Left kidney (tissue), 1 donor: ENCODE measurements at regions not wholly inside any gene's neighbourhood (a gene's known extent, or its start where the extent isn't known, plus 50 kb on each side); places are given as distances from the start of the nearest gene placed in this dataset.
"Not testable (repeated sequence)": the region's sequence is repeated elsewhere in the genome, so short reads cannot be mapped to it uniquely, and the experiment has no call there.

Experiments used
- DNase-seq: peaks from one replicate; pipeline ENCODE4 v3.0.0-alpha.2; 2013

DNA sequence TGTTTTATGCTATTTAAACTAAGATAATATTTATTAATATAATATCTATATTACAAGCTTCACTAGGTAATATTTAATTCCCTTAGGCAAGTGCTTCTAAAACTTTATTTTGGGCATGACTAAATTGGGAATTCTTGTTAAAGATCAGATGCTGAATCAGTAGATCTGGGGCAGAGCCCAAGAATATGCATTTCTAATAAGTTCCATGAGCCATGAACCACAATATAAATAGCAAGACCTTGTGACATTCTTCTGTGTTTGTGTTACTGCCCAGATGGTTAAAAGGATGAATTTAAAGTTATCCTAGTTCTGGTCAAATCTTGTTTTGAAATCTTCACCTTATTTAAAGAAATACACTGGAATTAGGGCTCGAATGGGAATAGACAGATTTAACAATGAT is 258.4 kb upstream of the CACNA2D1 start:
- no peak for DNase-seq

GRCh38 chr7:82700741-82701140 is 257.2 kb upstream of the CACNA2D1 start:
- no peak for DNase-seq

DNA sequence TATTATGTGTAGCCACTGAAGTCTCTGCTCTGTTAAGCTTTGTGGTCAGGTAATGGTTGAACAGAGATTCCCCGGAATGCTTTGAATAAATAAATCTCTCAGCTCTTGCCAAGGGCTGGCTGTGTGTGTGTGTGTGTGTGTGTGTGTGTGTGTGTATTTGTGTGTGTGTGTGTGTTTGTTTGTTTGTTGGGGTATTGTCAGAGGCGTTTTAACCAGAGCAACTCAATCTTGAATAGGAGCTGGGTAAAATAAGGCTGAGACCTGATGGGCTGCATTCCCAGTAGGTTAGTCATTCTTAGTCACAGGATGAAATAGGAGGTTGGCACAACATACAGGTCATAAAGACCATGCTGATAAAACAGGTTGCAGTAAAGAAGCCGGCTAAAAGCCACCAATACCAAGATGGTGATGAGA is 256.2 kb upstream of the CACNA2D1 start:
- no peak for DNase-seq

GRCh38 chr7:82697897-82698296 is 254.3 kb upstream of the CACNA2D1 start:
- DNase-seq = no peak

DNA sequence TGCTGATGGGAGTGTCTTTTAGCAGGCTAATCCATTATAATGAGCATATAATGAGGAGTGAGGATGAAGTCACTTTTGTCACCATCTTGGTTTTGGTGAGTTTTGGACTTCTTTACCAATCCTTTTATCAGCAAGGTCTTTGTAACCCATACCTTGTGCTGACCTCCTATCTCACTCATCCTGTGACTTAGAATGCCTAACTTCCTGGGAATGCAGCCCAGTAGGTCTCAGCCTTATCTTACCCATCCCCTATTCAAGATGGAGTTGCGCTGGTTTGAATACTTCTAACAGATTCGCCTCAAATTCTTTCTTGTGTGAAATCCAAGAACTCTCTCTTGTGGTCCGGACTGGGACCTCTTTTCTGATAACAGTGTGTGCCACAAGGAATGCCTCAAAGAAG is 253.1 kb upstream of the CACNA2D1 start:
- no peak for DNase-seq

DNA sequence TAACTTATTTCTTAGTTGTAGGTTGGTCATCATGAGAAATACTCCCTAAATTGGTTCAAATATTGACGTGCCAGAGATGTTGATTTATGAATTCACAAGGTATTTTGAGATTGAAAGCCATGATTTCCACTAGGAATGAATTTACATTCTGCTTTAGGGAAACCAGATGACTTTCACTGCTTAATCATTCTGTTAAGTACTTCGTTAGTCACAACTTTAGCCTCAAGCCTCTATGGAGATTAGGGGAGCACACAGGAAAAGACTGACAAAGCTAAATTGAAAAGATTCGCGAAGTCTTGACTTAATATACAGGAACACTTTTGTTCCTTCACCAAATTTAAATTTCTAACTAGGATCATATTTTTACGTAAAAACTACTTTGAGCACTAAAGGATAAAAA is 250.4 kb upstream of the CACNA2D1 start:
- DNase-seq = no peak

GRCh38 chr7:82690929-82691328 is 247.4 kb upstream of the CACNA2D1 start:
- DNase-seq = no peak

DNA sequence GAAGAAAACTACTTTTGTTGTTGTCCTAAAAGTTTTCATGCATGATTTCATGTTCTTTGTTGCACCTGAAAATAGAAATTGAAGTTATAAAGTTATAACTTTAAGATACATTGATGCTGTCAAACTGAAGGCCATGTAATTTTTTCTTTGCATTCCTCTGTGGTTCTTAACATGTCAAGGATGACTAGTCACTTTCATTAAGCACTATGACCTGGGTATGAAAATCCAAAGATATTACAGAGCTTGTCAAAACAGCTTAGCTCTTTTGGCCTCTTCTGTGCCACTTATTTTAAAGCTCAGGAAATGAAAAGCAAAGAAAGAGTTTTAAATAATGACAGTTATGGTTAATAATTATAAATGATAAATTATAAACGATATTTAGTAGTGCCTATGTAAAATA is 241.6 kb upstream of the CACNA2D1 start:
- DNase-seq = no peak

DNA sequence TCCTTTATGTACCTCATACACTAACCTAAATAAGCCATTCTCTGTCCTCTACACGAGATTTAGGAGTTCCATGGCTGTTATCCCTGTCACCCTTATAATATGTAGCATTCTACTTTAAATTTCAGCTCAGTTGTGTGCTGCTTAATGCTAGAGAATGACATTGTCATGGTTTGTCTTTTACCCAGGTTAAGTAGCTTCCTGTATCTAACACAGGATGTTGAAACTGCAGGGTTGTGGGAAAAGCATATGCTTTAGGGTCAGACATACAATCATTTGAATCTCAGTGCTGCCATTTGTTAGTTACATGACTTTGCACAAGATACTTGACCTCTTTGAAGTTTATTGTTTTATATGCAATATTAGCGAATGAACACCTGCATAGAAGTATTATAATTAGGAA is 235.1 kb upstream of the CACNA2D1 start:
- DNase-seq = no peak

GRCh38 chr7:82678259-82678658 is 234.7 kb upstream of the CACNA2D1 start:
- DNase-seq = no peak

DNA sequence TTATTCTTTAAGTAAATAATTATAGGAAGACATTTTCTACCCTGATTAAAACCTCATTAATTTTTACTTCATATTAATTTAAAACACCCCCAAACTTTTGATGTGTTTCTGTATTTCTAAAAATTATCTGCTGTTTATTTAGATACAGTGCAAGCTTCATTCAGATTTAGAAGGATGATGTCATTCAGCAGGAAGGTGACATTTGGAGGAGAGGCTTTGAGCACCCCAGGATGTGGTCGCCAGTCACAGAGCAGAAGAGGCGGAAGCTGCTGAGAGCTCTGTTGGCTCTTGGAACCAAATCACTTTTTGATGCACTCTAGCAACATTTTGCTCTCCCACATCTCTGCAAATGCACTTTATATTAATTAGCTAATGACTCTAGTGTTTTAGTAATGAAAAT is 233.9 kb upstream of the CACNA2D1 start:
- no peak for DNase-seq

DNA sequence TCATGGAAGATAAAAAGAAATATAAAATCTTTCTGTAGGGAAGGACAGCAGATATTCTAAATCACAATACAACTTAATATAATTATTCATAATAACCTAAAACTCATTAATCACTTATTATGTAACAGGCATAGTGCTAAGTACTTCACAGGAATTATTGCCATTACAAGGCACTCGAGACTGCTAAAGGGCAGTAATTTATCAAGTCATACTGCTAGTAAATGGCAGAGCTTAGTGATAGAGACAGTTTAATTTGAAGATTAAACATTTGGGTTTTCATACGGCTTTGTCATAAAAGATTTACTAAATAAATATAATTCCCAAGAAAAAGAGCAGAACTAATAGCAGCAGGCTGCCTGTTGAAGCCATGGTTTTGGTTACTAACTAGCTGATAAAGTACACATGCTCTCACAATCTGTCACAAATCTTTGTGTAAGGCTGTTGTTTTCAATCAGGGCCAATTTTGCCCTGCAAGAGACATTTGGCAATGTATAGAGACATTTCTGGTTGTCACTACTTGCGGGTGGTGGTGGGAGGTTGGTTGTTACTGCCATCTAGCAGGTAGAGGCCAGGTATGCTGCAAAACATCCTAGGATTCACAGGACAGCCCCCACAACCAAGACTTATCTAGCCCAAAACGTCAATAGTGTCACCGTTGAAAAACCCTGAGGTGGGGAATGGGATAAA is 233.3 kb upstream of the CACNA2D1 start:
- DNase-seq = no peak

GRCh38 chr7:82675396-82675795 is 231.8 kb upstream of the CACNA2D1 start:
- DNase-seq = no peak

DNA sequence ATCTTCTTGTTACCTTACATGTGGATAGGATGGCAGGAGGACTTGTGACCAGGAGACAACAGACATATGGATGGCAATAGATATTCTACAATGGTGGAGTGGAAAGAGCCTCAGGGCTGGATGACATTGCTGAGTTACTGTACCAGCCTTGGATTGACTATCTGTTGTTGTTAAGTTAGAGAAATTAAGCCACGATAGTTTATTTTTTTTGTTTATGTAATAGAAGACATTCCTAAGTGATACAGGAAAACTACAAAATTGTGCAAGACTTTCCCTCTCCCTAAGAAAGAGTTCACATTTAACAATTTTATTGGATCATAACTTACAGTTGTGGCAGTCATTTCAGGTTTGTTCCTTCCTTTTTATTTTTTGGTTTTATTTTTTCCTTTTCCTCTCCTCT is 230.7 kb upstream of the CACNA2D1 start:
- no peak for DNase-seq

- DNase-seq = no peak
These were observed 228.5 kb upstream of the CACNA2D1 start for GRCh38 chr7:82672078-82672477.

DNA sequence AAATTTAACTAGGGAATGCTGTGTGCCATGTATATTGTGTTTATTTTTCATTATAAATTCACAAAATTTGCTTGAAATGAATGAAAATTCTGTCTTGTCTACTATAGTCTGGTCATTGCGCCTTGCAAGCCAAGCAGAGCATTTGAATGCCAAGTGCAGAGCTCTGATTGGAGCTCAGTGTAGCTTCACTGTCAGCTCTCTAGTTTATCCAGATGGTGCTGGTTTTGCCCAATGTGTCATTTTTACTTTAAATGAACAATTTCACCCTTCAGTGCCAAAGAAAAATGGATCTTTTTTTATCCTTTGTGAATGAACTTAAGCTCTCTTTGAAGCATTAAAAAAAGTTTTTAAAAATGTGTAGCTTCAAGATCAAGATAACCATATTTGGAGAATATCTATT is 225.6 kb upstream of the CACNA2D1 start:
- no peak for DNase-seq

DNA sequence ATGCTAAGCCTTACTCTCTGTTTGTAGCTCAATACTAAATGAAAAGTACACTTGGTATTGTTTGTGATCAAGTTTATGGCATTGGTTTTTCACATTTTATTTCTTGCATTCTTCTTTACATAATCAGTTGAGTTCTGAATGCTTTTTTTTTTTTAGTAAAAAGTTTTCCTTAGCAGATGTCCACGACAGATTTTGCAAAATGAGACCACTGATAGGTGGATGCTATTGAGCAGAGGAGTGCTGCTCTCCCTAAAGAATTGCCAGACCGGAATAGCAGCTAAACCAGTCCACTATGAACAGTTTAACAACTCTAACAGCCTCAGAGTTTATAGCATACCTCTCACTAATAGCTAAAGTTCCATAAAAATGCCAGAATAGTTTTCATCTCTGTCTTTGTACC is 225.1 kb upstream of the CACNA2D1 start:
- DNase-seq = no peak

DNA sequence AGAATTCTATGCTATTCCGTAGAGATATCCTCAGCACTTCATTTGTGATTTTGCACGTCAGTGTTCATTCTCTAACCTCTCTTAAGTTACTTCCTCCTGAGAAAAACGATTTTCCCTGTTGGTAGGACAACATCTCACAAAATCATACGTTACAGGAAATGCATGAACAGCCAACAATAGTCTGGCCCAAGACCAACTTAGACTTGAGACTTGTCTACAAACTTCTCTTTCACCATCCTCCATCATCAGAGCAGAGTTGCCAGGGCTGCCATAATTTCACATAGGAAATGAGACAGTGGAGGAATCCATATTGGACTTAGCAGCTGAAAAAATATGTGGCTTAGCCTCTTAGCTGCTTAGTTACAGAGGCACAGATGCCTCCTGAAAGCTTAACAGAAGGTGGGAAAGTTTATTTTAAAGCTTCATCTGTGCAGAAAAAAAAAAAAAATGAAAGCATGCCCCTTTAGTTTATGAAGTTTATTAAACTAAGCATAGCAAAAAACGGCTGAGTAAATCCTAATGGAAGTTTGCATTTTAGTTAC is 222.5 kb upstream of the CACNA2D1 start:
- DNase-seq = no peak

DNA sequence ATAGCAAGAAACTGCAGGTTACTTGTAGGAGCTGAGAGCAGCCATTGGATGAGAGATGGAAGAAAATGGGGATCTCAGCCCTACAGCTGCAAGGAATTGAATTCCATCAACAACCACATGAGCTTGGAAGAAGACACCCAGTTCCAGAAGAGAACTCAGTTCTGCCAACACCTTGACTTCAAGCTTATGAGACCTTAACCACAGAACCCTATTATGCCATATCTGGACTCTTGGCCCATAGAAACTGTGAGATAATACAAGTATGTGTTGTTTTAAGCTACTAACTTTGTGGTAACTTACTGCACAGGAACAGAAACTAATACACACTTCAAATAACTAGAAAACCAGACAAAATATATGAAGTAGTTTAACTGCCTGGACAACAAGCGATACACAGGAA is 212.4 kb upstream of the CACNA2D1 start:
- DNase-seq = no peak

GRCh38 chr7:82650095-82650494 is 206.5 kb upstream of the CACNA2D1 start:
- not testable (repeated sequence) for DNase-seq

- no peak for DNase-seq
These were observed 190.0 kb upstream of the CACNA2D1 start for GRCh38 chr7:82633592-82633991.

GRCh38 chr7:82631998-82632397 is 188.4 kb upstream of the CACNA2D1 start:
- DNase-seq = no peak

DNA sequence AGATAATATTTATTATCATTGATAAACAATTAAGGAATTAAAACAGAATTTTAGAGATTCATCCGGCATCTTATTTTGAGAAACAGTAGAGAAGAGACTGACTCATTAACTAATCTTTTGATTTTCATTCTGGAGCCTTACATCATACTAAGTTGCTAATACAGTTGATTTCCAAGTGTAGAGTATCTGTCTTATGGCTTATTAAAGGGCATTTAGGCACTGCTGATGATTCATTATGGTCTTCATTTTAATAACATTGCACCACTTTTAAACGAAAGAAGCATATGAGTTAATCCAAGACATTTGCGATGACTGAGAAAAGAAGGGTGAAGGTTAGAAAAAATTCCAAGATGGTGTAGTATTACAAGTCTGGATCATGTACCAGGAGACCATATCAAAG is 186.0 kb upstream of the CACNA2D1 start:
- DNase-seq = no peak

DNA sequence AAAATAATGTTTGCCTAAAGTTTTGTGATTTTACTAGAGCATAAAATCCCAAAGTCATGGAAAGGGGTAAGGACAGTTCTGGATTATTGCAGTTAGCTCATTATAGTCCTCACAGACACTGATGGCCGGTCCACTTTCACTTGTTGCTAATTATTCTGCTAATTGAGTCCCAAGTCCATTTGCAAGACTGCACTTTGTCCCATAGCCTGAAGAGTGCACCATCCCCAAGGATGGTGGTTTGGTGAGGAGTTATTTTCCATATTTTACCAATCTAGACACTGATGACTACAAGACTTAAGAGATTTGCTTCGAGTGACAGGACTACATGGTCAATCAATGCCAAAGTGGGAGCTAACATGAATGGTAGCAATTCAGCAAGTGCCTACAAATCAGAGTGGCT is 181.8 kb upstream of the CACNA2D1 start:
- DNase-seq = no peak

DNA sequence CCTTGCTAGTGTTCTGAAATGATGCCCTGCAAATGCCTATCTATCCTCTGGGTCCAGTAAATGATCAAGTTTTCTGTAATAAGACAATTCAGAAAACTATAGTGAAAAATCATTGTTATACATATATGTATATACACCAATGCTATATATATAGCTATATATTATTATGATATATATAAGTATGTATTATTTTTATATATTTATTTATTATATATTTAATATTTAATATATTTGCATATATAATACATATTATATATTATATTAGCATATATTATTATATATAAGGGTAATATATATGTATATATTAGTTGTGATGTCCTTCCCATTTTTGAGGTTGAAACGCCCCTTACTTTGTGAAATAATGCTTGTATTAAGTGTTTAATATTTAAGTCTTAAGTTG is 181.4 kb upstream of the CACNA2D1 start:
- DNase-seq = no peak
